CD4-positive, alpha-beta T cell treated with Interleukin-21 for 1 hour (primary cell): ENCODE measurements at regions not wholly inside any gene's neighbourhood (a gene's known extent, or its start where the extent isn't known, plus 50 kb on each side); places are given as distances from the start of the nearest gene placed in this dataset.
A peak's percentile ranks its signal among the peaks of the same experiment; 100 is the strongest.
"Not testable (repeated sequence)": the region's sequence is repeated elsewhere in the genome, so short reads cannot be mapped to it uniquely, and the experiment has no call there.

Source experiments
- DNase-seq: peaks from one replicate; pipeline ENCODE4 v3.0.0-alpha.2; 2020

DNA sequence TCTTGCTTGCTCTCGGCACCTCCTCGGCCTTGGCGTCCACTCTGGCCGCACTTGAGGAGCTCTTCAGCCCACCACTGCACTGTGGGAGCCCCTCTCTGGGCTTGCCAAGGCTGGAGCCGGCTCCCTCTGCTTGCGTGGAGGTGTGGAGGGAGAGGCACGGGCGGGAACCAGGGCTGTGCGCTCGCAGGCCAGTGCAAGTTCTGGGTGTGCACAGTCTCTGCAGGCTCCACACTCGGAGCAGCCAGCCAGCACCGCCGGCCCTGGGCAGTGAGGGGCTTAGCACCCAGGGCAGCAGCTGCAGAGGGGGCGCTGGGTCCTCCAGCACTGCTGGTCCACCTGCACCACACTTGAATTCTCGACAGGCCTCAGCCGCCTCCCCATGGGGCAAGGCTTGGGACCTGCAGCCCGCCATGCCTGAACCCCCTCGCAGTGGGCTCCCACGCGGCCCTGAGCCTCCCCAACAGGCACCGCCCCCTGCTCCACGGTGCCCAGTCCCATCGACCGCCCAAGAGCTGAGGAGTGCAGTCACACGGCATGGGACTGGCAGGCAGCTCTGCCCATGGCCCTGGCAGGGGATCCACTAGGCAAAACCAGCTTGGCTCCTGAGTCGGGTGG, 411.2 kb upstream of the CHAC2 start:
- no peak for DNase-seq

DNA sequence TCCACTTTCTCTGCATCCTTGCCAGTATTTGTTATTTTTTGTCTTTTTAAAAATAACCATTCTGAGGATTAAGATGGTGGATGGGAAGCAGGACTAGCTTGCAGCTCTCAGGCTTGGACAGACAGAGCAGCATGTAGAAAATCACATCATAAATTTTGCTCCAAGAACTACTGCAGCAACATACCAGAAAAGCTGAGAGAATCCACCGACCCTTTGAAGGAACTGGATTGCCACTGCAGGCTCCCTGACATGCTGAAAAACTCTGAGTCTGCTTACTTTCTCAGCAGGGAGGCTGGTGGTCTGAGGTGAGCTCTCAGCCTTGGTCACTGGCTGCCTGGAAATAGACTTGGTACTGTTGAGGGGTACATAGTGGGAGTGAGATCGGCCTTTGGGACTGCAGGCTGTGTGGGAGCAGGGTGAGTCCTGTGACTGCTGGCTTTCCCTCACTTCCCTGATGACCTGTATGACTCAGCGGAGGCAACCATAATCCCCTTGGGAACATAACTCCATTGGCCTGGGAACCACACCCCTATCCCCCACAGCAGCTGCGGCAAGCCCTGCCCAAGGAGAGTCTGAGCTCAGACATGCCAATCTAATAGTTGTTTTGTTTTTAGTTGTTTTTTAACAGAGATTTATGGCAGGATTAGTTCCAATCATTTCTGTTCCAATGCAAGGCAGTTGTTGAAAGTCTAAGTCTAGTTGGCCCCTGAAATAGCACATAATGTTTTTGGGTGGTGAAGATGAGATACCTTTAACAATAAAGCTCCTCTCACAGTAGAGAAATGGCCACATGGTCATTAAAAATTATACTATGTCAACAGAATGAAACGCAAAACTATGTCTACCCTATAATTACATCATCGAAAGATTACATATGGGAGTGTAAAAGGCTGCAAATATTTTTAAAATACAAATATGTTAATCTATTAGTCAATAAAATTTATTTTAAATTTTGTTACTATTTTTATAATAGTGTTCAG, 414.2 kb upstream of the CHAC2 start:
- no peak for DNase-seq

DNA sequence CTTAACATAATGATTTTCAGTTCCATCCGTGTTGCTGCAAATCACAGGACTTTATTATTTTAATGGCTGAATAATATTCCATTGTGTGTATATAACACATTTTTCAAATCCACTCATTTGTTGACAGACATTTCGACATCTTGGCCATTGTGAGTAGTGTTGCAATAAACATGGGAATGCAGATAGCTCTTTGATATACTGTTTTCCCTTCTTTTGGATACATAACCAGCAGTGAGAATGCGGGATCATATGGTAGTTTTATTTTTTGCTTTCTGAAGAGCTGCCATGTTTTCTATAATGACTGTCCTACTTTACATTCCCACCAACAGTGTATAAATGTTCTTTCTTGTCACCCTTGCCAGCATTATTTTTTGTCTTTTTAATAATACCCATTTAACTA, 420.3 kb upstream of the CHAC2 start:
- no peak for DNase-seq

DNA sequence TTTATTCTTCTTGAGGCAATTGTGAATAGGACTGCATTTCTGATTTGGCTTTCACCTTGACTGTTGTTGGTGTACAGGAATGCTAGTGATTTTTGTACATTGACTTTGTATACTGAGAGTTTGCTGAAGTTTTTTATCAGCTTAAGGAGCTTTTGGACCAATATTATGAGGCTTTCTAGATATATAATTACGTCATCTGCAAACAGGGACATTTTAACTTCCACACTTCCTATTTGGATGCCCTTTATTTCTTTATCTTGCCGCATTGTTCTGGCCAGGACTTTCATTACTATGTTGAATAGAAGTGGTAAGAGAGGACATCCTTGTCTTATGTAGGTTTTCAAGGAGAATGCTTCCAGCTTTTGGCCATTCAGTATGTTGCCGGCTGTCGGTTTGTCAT, 425.4 kb upstream of the CHAC2 start:
- no peak for DNase-seq

DNA sequence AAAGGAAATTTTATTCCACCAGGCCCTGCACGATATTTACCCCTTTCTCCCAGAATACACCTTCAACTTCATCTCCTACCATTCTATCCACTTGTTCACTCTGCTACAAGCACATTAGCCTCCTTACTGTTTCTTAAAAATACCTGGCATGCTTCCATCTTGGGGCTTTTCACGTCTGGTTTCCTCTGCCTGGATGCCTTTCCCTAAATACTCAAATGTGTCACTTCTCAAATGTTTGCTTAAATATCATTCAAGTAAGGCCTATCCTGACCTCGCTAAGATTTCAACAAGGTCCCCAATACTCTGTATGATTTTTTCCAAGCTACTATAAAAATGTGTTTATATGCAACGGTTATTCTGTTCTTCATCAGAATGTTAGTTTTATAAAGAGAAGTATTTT, 433.0 kb upstream of the CHAC2 start:
- DNase-seq = no peak

DNA sequence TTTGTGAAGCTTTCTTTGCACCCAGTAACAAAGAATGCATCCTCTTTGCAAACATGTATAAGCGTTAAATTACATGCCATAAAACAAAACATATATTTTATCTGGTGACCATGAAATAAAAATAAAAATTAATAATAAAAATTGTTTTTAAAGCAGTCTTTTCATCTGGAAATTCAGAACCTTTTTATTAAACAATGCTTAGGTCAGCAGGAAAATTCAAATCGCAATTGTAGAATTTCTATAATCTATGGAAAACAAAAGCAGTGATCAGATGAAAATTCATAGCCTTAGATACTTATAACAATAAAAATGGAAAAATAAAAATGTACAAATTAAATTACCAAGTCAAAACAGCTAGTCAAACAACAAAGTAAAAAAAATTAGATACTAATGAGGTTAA, 435.9 kb upstream of the CHAC2 start:
- DNase-seq = no peak

DNA sequence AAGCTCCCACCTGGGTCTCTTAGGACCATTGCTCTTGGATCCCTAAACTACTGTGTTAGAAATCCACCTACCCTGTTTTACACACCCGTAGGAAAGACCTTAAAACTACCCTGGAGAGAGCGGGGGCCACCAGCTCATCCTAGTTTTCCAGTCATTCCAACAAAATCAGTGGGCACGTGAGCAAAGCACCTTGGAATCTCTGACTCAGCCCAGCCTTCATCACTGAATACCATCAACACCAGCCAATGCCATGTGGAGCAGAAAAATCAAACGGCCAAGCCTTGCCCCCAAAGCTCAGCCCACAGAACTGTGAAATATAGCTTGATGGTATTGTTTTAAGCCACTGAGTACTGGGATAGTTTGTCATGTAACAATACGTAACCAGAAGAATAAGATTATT, 449.7 kb upstream of the CHAC2 start:
- DNase-seq = no peak

DNA sequence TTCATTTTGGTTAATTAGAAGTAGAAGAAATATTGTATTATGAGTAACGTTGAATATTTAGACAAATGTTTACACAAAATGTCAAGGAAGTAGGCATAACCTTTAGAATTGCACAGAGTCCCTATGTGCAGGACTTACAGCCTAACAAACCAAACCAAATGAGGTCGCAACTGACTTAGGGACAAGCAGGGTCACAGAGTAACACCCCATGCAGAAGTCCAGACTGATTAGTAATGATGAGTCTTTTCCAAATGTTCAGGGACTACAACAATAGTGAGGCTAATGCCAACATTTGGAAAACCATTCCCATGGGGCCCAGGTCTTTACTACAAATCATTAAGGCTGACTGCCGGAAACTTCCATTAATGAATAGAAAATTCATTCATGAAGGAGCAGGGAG, 452.5 kb upstream of the CHAC2 start:
- no peak for DNase-seq

DNA sequence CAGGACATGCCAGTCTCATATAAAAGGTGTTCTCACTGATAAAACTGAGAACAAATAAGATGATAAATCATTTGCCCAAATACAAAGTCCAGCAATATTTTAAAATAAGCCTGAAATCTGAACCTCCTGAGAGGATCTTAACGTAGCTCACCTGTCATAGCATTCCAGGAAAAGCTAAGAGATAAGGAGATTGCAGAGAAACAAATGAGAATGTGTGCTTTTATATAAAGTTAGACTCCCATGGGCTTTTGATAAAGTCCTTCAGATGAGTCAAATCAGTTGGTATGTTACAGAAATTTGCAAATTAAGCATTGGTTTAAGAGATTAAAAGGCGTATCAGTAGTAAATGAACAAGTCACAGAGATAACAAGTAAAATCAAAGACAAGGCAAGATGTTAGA, 452.9 kb upstream of the CHAC2 start:
- DNase-seq = no peak

DNA sequence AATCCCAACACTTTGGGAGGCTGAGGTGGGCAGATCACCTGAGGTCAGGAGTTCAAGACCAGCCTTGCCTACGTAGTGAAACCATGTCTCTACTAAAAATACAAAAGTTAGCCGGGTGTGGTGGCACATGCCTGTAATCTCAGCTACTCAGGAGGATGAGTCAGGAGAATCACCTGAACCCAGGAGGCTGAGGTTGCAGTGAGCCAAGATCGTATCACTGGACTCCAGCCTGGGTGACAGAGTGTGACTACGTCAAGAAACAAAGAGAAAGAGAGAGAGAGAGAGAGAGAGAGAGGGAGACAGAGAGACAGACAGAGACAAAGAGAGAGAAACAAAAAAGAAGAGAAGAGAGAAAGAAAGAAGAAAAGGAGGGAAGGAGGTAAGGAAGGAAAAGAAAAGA, 454.0 kb upstream of the CHAC2 start:
- DNase-seq = not testable (repeated sequence)

DNA sequence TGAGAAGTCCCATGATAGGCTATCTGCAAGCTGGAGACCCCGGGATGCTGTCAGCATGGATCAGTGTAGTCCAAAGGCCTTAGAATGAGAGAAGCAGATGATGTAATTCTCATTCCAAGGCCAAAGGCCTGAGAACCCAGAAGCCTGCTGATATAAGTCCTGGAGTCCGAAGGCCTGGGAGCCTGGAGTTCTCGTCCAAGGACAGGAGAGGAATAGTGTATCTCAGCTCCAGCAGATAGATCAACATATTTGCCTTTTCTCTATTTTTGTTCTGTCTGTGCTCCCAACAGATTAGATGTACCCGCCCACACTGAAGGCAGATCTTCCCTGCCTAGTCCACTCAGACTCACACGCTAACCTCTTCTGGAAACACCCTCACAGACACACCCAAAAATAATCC, 454.9 kb upstream of the CHAC2 start:
- no peak for DNase-seq

DNA sequence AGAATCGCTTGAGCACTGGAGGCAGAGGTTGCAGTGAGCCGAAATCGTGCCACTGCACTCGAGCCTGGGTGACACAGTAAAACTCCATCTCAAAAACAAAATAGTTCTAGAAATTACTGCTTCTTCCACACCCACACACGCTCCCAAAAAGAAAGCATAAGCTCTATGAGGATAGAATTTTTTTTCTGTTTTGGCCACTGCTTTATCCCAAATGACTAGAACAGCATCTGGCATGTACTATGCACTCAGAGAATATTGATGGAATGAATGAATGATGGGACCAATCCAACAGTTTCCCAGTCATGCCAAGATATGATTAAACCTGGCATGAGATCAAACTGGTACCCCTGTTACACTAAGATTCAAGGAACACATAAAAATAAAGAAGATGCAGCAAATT, 455.4 kb upstream of the CHAC2 start:
- no peak for DNase-seq

DNA sequence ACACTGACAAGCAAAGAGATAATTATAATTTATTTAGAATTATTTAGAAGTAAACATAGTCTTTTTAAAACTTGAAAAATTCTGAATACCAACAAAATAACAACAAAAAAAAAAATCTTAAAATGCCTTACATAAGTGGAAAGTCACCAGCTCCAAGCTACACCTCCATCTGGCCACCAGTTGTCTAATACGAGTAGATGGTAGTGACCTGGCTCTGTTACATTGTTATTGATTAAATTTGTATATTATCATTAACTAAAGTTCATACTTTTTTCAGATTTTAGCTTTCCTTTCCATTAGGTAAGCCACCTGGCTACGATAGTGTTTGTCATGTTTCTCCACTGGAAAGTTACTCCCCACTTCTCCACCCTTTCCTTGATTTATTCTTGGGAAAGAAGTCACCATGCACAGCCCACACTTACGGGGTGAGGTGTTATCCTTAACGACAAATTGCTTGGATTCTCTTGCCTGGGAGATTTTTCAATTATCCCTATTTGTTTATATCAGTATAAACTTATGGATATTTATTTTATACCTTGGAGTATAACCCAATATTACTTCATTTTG, 464.5 kb upstream of the CHAC2 start:
- no peak for DNase-seq

DNA sequence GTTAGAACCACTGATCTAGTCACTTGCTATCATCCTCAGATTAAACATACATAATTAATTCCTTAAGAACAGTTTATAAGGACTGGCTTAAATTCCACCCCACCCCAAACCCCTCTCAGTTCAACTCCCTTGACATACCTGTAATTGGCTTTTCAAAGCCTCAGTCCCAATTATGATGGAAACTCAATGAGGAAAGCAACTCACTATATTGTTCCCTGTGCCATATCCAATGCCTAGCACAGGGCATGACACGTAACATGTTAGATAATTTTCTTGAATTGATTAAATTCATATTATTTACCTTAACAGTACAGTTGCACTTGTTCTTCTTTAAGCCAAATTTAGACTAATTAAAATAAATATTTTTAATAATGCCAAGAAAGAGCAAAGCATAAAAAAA, 465.1 kb upstream of the CHAC2 start:
- DNase-seq = no peak

DNA sequence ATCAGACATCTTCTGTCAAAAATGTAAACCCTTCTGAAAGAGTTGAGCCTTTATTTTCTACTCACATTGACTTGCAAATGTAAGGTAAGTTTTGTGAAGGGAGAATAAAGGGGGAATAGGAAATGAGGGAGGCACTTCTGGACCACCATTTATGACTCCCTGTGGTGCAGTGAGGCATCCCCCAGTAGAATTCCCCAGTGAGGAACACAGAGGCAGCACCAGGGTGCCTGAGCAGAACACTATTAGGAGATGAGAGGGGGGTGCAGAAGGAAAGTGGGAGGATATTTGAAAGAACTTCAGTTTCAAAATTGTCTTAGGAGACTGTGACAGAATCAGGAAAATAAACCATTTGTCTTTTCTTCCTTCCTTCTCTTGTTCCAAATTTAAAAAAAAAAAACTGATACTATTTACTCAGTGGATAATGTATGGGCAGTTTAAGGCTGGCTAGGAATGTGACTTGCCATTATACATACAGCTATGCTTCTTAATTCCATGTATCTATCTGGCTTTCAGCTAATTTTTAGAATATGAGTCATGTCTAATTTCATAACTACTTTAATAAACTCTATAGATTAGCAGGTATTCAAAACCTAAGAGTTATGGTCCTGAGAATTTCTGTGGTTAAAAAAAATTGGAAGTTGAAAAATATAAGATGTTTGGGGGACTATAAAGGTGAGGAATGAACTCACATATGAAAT, 478.1 kb upstream of the CHAC2 start:
- DNase-seq = no peak

DNA sequence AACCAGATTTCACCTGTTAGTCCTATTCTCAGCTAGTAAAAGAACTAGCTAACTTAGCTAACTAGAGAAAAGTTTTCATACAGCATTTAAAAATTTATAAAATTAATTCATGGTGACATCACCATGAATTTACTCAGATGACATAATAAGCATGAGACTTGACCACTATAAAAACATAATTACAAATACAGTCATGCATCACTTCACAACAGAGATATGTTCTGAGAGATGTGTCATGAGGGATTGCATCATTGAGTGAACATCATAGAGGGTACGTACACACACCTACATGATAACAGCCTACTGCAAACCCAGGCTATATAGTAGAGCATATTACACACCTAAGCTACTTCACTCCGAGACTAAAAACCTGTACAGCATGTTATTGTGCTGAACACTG, 481.3 kb upstream of the CHAC2 start:
- no peak for DNase-seq

DNA sequence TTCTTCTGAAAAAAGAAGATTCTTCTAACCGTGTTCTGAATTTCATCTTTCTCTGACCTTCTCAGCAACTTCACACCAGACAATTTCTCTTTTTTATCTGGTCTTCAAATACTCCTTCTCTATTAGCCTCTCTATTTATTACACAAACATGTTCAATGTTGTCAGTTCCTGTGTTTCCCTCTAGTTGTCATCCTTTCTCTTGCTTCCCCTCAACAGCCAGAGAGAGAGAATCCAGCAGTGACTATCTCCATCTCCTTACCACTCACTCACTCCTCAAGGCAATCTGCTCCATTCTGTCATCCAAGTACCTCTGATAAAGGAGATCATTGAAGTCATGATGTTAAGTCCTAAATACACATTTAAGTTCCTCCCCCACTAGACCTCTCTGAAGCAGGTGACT, 491.9 kb upstream of the CHAC2 start:
- DNase-seq = no peak

DNA sequence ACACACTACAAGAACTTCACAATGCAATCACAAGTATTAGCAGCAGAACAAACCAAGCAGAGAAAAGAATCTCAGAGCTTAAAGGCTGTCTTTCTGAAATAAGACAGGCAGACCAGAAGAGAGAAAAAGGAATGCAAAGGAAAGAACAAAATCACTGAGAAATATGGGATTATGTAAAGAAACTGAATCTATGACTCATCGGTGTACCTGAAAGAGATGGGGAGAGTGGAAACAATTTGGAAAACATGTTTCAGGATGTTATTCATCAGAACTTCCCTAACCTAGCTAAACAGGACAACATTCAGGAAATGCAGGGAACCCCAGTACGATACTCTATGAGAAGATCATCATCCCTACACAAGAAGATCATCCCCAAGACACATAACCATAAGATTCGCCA, 499.0 kb upstream of the CHAC2 start:
- DNase-seq = no peak

DNA sequence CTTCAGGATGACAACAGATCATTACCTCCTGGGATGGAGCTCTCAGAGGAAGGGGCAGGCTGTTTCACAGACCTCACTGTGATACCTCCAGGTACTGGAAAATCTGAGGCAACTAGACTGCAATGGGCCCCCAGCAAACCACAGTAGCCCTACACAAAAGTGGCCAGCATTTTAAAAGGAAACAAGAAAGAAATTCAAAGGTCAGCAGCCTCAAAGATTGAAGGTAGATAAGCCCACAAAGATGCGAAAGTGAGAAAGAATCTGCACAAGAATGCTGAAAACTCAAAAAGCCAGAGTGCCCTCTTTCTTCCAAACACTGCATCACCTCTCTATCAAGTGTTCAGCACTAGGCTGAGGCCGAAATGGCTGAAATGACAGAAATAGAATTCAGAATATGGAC, 499.5 kb upstream of the CHAC2 start:
- DNase-seq = peak; percentile 4

DNA sequence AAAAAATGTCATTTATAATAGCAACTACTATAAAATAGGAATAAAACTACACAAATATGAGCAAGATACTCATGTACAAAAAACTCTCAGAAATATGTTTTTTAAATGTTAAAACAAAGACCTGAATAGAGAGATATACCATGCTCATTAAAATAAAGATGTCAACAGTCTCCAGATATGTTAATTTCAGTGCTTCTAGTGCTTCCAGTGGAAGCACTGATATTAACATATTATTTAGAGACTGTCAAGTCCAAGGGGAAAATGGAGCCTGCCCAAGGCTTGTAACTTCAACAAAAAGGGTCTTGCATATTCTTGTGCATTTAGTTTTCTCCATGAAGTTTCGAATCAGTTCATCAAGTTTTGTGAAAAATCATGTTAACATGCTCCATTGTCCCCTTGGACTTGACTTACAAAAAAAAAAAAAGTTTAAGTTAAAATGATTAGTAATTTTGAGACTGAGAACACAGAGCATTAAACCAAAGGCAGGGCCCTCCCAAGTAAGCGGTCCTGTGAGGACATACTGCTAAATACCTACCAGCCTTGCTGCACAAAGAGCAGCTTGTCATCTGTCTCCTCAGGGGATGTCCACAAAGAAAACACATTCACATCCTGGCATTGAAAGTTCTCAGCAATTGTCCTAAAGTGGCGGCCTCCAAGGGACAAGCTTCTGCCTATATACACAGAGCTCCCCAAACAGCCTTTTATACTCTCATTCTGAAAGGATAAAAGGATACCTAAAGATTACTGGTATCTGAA, 501.9 kb upstream of the CHAC2 start:
- DNase-seq = no peak

DNA sequence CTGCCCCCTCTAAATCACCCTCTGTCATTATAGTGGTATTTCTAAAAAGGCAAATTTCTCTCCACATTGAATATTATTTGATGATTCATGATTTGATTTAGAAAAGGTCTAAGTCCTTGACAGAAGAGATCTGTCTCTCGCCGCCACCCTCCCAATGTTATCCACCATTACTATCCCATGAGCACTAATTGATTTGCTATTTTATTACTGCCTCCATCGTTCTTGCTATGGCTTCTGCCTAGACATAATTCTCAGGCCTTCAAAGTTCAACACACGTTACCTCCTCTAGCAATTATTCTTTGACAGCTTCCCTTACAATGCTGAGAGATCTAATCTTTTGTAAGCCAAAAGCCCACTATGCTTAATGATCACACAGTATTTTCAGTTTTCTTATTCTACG, 507.0 kb upstream of the CHAC2 start:
- DNase-seq = no peak

DNA sequence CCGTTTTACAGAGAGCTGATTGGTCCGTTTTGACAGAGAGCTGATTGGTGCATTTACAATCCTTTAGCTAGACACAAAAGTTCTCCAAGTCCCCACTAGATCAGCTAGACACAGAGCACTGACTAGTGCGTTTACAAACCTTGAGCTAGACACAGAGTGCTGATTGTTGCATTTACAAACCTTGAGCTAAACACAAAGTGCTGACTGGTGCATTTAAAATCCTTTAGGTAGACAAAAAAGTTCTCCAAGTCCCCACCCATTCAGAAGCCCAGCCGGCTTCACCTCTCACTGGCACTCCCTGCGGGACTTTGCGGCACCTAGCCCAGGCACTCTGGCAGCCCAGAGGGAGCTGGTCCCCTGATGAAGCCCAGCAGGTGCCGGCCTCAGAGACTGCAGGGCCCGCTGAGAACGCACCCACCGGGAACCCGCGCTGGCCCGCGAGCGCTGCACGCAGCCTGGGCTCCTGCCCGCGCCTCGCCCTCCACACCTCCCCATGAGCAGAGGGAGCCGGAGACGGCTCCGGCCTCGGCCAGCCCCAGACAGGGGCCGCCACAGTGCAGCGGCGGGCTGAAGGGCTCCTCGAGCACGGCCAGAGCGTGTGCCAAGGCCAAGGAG, 508.1 kb upstream of the CHAC2 start:
- DNase-seq = no peak
